HG03432 (cell line): ENCODE measurements at regions not wholly inside any gene's neighbourhood (a gene's known extent, or its start where the extent isn't known, plus 50 kb on each side); places are given as distances from the start of the nearest gene placed in this dataset.
"Not testable (repeated sequence)": the region's sequence is repeated elsewhere in the genome, so short reads cannot be mapped to it uniquely, and the experiment has no call there.

Experiments
- ATAC-seq: cut with Tn5 transposase; IDR thresholded peaks from one replicate; pipeline ENCODE4 v1.9.1; 2021; ENCODE audit warnings: mild to moderate bottlenecking, moderate library complexity; ENCODE audit not compliant: unreplicated experiment

DNA sequence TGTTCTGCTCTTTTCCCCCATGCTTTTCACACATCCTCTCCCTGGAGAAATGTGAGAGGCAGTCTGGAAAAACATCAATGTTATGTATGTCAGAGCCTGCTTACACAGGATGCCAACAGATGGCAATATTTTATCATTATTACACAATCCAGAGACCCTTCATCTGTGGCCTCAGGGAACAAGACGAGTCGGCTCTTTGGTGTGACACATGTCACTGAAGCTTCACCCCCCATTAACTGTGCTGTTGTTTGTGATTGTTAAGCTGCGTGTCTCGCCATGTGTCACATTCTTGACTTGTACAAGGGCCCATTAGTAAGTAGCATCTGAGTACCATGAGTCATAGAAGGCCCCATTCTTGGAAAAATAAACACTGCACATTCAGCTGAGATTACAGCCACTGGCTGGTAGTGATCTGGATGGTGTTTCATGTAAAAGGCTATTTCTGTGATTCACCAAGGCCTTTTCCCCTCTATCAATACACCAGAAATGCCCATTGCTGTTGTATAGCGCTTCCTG, 682.1 kb upstream of the SOX9 start:
- ATAC-seq = no peak

GRCh38 chr17:71440513-71440912, 680.3 kb upstream of the SOX9 start:
- no peak for ATAC-seq

DNA sequence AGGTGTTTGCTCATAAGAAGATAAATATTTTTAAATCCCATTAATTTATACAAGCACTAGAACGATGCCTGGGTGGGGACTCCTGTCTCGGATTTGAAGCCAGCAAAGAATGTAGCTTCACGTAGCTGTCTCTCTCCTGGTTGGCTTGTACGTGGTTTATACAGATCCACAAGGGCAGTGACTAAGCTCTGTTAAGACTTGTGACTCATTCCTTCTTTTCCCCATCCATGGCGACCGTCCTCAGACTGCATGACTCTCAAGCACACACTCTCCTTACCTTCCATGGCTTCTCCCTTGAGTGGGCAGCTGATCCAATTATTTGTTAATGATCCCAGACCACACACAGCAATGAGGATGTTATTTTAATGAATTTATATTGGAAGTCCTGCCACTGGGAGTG, 679.7 kb upstream of the SOX9 start:
- no peak for ATAC-seq

- ATAC-seq = no peak
Measured at GRCh38 chr17:71444078-71444477, 676.7 kb upstream of the SOX9 start.

DNA sequence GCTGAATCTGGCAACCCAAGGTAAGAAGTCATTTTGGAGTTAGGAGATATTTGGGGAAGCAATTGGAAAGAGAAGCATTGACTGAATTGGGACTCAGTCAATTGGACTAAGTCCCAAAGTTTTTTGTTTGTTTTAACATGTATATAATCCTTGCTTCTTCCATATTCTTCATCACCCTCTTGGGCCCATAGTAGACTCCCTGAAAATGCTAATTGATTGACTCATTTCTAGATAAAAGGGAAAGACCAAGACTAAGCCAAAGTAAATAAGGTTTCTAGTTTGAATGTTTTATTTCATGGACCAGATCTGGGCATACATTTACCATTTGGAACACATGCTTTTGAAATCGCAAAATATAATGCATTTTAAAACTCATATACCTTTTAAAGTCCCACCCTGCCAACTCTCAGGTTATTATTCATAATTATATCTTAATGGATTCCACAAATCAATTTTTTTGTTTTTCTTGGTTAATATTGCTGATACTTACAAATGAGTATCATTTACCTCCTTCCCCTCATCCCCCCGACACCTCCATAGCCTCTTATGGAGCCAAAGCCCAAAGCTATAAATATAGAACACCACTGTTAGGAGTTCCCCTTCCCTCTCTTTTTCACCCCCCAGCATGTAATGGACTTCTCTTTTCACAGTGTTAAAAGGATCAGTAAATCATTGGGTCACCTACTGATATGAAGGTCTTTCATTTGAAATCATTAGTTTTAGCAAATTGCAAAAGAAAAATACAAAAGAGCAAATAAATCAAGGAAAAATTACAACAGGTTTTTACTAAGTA, 674.0 kb upstream of the SOX9 start:
- no peak for ATAC-seq

DNA sequence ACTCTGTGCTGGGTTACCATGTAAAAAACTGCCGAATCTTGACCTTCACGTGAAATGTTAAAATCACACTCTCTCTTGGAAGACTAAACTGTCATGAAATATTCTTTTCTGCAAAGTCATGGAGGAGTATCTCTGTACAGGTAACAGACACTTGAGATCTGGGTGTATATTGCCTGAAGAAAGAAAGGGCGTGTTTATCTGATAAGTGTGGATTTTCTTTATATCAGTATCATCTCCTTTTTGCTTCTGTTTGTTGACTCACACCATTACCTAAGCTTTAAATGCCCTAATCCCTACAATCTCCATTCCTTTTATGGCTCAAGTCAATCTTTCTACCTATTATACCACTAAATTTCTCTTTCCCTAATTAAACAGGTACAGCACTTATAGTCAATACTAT, 673.2 kb upstream of the SOX9 start:
- ATAC-seq = no peak

DNA sequence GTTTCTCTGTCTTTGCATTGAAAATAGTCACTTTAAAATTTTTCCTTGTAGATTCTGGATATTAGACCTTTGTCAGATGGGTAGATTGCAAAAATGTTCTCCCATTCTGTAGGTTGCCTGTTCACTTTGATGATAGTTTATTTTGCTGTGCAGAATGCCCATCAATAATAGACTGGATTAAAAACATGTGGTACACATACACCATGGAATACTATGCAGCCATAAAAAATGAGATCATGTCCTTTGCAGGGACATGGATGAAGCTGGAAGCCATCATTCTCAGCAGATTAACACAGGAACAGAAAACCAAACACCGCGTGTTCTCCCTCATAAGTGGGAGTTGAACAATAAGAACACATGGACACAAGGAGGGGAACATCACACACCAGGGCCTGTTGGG, 670.2 kb upstream of the SOX9 start:
- not testable (repeated sequence) for ATAC-seq

DNA sequence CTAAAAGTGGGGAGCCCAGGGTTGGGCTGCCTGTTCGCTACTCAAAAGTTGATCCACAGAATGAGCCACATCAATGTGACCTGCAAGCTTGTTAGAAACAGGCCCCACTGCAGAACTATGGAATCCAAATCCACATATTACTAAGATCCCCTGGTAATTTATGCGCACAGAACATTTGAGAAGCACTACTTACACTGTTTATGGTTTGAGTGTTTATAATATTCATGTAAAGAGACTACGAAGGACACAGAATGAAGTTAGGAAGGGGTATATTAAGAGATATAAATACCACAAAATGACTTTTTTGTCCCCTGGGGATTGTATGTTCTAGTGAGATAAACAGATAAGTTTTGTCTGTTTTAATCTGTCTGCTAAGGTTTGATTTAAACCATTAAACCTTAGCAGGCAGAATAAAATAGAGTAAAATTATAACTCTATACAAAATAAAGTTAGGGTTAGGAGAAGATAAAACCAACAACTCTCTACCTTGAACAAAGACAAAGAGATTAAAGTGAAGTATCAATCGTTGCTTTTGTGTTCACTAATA, 666.9 kb upstream of the SOX9 start:
- ATAC-seq = no peak

GRCh38 chr17:71455219-71455618, 665.6 kb upstream of the SOX9 start:
- no peak for ATAC-seq

DNA sequence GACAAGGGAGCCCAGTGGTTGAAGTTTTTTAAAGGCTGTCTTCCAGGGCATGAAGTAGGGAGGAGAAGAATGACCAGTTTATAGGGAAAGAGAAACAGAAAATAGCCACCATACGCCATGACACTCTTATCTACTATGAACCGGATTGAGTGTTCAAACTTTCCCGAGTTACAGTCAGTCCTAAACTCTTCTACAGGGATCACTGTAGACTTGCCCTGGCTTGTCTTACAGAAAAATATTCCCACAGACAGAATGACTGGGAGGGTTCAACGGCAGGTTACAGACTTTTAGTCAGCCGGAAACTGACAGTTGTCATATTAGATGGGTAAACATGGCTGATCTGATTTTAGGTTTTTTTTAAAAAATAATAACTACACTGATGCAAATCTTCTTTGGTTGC, 662.5 kb upstream of the SOX9 start:
- ATAC-seq = no peak

DNA sequence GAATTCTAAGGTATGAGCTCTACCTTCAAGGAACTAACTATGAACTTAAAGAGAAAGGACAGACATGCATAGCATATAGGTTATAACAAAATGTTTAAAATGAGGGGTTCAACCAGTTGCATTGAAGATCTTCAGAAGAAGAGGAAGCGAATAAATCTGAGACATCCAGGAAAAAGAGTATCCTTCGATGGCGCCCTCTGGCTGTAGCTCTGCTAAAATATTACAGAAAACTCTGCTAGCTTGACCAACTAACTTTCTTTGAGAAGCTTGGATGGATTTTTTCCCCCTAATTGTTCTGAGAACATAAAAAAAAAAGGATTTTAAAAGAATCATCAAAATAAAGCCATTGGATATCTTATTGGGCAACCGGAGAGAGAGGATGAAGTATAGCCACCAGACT, 659.9 kb upstream of the SOX9 start:
- no peak for ATAC-seq

GRCh38 chr17:71461498-71462169, 659.2 kb upstream of the SOX9 start:
- ATAC-seq = no peak

- ATAC-seq = no peak
Measured at GRCh38 chr17:71464241-71464640, 656.6 kb upstream of the SOX9 start.

- ATAC-seq = no peak
Measured at GRCh38 chr17:71464751-71465150, 656.1 kb upstream of the SOX9 start.

DNA sequence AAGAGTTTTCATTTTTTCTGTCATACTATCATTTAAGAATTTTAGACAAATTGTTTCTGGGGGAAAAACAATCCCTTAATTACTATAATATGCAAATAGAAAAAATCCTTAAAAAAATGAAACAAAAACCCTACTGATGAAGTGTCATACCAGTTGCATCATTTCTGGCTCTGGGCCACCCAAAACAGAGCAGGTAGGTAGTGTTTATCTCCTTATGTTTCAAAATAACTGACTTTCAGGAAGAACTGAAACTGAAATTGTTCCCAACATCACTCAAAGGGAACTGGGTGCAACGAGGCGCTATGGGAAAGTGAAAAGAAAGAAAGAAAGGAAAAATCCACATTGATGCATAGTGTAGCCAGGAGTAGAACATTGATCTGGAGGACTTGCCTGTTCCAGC, 653.1 kb upstream of the SOX9 start:
- ATAC-seq = no peak

DNA sequence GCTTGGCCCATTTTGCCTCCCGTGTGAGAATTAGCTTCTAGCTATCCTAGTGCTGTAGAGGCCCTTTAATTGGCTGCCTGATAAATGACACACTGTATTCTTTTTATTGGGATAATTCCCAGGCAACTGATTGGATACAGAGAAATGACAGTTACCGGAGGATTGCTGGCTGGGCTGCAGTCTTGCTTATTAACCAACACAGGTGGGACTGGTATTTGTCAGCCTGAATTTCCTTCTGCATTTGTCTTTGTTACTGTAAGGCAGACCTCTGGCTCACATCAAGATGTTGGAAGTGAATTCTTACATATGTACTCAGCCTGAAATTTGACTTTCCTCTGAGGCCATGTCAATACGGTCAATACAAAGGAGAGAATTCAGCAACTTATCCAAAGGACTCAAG, 650.8 kb upstream of the SOX9 start:
- no peak for ATAC-seq

DNA sequence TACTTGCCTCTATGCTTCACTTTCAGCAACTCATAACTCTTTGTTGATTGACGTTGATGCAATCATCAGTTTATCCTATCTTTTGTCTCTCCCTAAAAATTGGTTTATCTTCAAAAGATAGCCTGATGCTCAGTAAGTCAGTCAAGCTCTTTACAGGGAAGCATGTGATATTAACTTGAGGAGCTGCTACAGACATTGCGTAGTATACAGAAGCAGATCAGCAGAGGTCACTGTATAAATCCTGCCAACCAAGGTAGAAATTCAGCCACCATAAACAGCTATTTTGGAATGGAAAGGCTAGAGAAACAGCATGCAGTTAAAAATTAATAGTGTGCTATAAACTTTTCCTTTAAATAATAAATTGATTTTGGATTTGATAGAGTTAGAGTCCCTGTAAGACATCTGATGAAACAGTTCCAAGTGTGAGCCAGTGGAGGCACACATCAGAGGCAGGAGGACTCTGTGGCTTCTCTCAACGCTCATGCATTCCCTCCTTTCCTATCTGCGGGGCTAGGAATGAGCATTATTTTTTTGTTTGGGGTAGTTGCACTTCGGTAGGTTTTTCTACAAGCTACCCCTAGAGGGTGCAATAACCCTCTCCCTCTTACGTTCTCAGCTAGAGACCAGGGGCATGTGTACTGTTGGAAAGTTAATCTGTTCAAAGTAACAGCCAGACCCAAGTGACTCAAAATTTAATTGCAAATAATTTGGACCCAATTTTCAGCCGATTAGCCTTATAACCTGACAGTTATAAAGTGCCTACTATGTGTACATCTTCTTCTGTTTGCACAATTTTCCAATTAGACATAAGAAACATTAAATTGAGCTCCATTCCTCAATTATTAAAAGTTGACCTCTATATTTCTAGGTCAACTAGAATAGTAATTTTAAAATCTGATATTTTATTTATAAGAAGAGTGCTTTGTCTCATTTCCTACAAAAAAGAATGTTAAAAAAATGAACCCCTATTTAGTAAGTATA, 647.7 kb upstream of the SOX9 start:
- no peak for ATAC-seq

DNA sequence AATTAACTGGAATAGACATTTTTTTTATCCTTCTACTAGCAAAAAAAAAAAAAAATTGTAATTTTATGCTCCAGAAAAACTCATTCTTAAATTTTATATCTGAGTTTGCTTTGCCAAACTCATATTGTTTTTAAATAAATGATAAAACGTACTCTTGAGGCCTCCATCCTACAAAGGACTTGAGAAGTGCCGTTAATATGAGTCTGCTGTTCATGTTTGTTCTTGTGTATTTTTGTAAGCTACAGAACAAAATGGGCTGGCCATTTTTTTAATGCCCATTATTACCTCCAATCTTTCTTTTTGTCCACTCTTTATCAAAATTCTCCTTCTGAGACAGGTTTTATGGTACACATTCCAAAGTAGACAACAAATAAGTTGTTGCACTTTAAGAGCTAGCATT, 643.5 kb upstream of the SOX9 start:
- ATAC-seq = no peak

- no peak for ATAC-seq
Measured at GRCh38 chr17:71480099-71480498, 640.7 kb upstream of the SOX9 start.

- no peak for ATAC-seq
Measured at GRCh38 chr17:71482625-71483024, 638.2 kb upstream of the SOX9 start.

DNA sequence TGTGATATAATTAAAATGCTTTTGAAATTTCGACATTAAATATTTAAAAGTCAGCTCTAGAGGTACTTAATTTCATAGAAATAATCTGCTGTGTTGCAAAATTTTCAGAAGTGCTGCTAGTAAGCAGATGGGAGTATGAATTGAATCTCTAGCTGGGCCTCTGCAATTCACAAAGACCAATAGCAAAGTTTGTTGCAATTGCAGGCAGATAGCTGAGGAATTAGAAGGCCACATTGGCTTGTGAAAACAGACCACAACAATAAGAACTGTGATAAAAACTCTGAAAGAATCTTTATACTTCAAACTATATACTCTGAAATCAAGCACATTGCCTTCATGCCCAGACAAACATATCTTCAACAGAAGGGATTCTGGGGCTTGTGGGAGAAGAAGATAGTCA, 636.3 kb upstream of the SOX9 start:
- ATAC-seq = no peak
